GM19372 (cell line): ENCODE measurements at regions not wholly inside any gene's neighbourhood (a gene's known extent, or its start where the extent isn't known, plus 50 kb on each side); places are given as distances from the start of the nearest gene placed in this dataset.

ENCODE experiments used
- ATAC-seq: cut with Tn5 transposase; IDR thresholded peaks from one replicate; pipeline ENCODE4 v1.9.1; 2021; ENCODE audit warnings: mild to moderate bottlenecking, low read depth, moderate library complexity; ENCODE audit not compliant: unreplicated experiment

GRCh38 chr3:118369892-118370491 is 664.7 kb downstream of the IGSF11 start:
- ATAC-seq: no peak

- ATAC-seq: no peak
Observed at GRCh38 chr3:118380576-118380975, 654.1 kb downstream of the IGSF11 start.

- ATAC-seq: no peak
Observed at GRCh38 chr3:118396491-118396890, 638.2 kb downstream of the IGSF11 start.

- ATAC-seq: no peak
Observed at GRCh38 chr3:118400086-118400485, 634.6 kb downstream of the IGSF11 start.

- ATAC-seq: no peak
Observed at GRCh38 chr3:118400886-118401285, 633.8 kb downstream of the IGSF11 start.

- no peak for ATAC-seq
Observed at GRCh38 chr3:118401887-118402286, 632.8 kb downstream of the IGSF11 start.

DNA sequence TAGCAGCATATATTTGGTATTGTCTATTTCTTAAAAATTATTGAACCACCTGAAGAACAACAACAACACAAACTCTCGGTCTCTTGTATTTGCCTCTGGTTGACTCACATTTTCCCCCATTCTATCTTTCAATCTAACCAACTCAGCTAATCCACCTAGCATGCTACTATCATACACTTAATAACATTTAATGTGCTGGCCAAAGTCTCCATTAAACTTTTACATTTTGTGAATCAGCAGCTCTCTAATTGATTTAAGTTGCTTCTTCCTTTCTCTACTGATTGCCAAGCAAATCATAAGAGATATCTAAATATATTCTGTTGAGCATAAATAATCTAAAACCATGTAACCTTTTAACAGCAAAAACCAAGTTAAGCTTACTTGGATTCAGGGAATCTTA is 631.7 kb downstream of the IGSF11 start:
- no peak for ATAC-seq

DNA sequence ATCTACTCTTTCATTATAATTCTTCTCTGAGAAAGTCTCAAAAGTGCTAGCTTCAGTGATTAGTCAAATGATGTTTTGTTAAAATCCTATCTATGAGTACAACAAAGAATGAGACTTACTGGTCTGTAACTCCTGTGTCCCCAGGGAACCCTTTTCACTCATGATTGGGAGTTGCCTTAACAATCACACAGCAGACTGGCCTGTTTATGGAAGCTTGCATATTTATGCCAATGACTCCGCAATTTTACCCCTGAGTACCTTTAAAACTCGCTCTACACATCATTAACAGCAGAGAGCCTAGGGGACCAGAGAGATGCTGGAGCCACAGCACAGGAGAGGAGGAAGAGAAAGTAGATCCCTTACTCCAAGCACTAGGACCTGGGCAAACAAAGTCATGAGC is 628.1 kb downstream of the IGSF11 start:
- ATAC-seq: no peak

DNA sequence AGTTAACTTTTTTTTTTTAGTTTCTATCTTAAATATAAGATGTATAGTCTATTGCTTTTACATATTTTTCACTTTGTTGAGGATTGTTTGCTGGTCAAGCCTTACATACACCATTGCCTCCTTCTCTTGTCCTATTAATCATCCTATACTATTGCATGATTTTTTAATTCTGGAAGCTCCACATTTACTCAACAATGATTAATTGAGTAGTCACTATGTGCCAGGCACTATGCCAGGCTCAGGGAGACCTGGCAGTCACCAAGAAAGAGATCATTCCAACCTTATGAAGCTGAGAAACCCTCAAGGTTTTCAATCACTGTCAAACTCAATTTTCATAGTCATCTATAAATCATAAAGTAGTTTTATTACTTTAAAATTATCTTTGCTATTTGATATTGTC is 626.2 kb downstream of the IGSF11 start:
- no peak for ATAC-seq

DNA sequence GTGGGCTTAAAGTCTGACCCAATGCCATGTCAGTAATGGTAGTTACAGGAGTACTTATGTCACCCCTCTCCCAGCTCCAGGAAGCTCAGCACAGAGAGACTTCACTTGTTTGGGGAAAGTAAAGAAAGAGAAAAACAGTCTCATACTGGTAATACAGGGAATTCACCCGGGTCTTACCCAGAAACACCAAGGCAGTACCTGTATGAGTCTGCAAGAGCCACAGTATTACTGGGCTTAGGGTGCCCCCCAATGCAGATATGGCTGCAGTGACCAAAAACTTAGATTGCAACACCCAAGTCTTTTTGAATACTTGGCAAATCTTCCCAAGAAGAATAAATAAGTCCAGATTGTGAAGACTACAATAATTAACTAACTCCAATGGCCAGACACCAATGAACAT is 622.1 kb downstream of the IGSF11 start:
- ATAC-seq: no peak

- ATAC-seq: no peak
Observed at GRCh38 chr3:118425272-118425837, 609.3 kb downstream of the IGSF11 start.

DNA sequence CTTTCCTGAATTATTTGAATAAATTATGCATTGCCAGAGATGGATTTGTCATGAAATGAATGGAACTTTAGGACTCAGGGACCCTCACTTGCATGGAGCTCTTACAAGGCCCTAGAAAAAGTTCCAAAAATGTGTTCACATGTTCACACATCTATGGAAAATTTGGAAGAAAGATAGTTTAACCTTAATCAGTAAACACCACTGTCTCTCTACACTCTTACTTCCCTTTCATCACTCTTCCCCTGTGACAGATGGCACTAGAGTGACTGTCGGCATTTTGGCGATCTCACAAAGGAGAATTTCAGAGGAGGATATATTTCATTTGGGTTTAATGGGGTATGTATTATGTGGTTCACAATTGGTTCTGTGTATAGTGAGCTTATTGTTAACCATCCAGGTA is 600.8 kb downstream of the IGSF11 start:
- ATAC-seq: no peak

GRCh38 chr3:118435851-118436350 is 598.7 kb downstream of the IGSF11 start:
- no peak for ATAC-seq

- no peak for ATAC-seq
Observed at GRCh38 chr3:118436697-118437262, 597.9 kb downstream of the IGSF11 start.

DNA sequence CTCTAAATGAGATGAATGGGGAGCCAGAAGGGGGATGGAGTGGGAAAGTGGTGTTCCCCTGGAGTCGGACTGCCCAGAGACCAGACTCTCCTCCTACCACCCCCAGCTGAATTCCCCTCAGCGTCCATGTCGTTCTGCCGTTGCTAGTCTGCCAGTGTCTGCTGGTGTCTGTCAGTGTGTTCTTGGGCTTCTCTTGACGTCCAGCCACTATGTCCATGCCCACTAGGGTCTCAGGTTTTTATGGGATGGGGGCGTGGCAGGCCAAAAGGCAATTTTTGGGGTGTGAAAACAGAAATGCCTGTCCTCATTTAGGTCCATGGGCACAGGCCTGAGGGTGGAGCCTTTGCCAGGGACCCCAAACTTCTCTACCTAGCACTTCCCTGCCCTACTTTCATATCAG is 589.6 kb downstream of the IGSF11 start:
- ATAC-seq: no peak

DNA sequence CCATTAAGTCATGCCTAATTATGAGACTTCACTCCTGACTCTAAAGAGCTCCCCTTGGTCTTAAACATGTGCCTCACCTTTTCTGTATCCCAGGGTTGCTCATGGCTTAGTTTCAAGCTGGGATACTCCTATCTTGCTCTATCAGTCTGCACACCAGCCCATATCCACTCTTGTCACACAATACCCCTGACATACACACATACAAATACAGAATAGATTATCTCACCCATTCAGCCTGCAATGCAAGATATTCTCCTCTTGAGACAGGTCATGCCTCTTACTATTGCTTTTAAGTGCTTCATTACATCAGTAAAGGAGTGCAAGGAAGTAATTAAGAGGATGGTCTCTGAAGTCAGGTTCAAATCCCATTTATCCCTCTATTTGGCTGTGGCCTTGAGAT is 587.3 kb downstream of the IGSF11 start:
- ATAC-seq: no peak

DNA sequence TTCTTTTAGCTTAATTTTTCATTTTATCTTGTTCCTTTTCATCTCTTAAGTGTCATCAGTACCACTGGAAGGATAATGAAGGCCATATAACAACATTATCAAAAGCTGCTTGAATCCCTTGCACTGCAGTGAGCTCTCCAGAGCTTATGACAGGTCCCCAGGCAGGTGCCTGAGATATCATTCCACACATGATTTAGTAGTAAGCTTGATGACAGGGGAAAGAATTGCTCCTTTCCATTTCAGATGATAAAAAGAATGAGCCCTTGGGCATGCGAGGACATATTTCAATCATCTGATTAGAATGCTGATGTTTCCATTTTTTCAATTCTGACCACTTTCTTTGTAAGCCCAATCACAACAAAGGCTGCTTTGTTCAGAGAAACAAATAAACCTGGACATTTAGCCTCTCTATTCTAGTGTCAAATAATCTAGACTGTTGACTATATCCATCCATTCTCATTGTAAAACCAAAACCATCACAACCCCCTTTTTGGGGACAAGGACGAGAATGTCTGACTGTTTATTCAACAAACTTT is 567.8 kb downstream of the IGSF11 start:
- ATAC-seq: no peak

DNA sequence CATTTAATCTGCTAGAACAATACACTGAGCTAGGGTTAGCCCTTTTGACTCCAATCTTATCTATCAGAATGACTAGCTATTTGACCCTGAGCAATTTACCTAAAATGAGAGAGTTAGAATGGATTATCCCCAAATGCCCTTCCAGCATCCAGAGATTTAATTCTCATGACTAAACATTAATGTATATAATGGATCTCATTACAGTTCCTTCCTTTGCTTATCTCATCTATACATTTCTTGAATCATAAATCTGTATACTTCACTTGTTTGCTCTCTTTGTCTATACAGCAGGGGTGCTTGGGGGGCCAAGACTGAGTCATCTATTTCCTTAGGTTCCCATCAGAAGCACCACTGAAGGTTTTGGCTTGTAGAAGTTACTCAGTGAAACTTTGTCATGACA is 565.8 kb downstream of the IGSF11 start:
- no peak for ATAC-seq

DNA sequence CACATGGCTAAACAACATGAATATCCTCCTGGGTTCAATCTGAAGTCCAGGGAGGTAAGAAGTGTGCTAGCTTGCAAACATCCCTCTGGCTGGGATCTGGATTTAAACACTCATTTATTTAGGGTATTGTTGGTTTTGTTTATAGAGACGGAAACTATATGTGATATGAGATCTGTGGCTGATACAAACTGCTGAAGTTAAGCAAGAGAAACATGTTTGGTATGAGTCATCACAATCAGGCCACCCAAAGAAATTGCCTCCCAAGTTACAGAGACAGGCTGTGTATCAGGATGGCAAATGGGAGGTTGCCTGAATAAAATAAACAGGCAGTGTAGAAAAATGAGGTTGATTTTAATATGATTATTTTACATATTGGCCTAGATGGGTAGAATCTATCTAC is 562.1 kb downstream of the IGSF11 start:
- ATAC-seq: no peak

DNA sequence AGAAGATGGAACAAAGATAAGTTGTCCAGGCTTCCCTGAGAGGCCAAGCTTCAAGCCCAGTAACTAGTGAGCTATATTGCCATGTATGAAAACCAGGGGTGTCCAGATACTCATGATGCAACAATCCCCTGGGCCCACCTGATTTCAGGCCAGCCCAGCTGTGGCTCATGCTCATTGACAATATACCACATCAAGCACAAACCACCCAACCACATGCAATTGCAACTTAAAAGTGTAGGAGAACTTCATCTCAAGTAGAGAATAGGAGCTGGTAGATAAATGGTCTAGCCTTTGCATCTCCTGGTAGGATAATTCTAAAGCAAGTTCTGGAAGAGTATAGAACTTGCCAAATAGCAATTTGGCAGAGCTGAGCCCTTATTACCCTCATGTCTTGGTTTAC is 561.3 kb downstream of the IGSF11 start:
- no peak for ATAC-seq

DNA sequence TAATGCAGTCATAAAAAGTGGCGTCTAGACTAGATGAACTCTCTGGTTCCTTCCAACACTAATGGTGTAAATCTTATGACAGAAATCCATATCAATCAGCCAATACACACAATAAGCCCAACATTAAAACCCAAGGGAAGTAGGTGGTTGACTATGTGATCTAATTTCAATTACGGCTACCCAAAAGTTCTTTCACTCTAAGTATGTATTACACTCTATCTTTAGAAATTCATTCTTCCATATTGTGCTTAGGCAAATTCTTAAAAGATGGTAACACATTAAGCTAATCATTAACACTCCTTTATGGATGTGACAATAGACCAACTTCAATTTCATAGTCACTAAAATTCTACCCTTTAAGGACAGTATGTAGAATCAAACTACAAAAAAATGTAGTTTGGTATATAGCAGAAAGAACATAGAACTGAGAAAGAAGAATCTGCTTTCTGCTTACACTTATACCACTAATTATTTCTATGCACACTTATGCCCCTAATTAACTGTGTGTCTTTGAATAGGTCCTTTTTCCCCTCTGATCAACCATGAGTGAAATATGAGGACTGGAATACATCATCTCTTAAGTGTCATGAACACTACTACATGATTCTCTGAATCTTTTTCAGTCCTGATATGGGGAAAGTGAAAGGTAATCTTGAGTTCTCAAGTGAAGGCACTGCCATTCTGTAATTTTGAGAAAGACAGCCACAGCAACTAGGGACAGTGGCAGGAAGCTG is 557.6 kb downstream of the IGSF11 start:
- ATAC-seq: no peak
